HG02571 (cell line): ENCODE measurements at regions not wholly inside any gene's neighbourhood (a gene's known extent, or its start where the extent isn't known, plus 50 kb on each side); places are given as distances from the start of the nearest gene placed in this dataset.

Experiments
- ATAC-seq: cut with Tn5 transposase; IDR thresholded peaks from one replicate; pipeline ENCODE4 v1.9.1; 2021; ENCODE audit warnings: mild to moderate bottlenecking, moderate library complexity; ENCODE audit not compliant: unreplicated experiment

DNA sequence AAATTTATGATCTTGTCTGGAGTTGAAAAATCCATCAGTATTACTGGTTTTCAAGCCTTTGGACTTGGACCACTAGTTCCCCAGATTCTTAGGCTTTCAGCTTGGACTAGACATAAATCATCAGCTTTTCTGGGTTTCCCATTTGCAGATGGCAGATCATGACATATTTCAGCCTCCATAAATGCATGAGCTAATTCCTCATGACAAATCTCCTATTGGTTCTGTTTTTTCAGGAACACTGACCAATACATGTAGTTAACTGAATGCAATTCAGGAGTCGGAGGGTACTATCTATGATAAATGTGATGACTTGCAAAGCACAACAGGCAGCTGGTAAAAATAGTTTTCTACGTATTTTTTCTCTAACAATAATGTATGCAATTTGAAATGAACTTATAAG is 635.6 kb downstream of the TRAM1L1 start:
- ATAC-seq = no peak

DNA sequence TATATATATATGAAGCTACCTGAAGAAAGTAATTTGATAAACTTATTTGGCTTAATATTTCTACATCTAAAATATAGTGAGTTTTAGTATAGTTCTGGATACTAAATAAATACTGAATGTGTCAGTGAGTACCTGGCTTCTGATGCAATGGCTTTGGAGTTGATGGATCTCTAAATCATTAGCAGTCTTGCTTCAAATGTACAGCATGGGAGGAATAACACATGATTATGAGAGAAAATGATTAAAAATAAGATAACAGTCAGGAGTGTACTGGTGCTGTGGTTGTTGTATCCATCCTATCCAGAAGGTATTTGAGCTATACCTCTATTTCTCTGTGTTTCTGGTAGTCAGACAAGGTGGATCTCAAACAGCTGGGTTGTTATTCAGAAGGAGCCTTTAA is 641.3 kb downstream of the TRAM1L1 start:
- no peak for ATAC-seq

DNA sequence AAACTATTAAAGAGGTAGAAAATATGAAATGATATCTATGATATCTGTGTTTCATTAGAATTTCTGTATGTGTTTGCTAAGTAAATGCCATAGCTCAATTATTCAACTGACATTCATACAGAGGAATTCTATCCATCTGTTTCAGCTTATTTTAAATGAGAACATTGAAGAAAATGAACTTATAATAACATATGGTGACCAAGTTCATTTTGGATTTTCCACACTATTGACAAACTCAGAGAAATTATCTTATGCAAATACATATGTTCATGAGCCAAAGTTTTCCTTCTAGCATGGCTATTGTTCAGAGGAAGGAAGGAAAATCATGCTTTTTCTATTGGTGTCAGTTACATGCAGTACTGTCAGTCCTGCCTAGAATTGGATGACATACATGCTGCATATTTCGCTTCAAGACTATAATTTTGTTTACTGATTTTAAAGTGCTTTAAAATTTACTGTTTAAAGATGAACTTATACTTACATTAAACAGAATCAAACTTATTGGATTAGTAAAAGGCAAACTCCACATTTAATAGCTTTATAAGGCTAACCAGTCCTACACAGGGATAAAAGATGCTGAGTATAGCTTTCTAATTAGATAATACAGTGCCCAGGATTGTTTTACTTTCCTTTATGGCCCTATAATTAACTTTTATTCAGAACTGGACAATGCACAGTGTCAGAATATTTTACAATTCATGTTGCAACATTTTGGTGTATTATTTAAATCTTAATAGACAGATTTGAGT is 646.2 kb downstream of the TRAM1L1 start:
- no peak for ATAC-seq

DNA sequence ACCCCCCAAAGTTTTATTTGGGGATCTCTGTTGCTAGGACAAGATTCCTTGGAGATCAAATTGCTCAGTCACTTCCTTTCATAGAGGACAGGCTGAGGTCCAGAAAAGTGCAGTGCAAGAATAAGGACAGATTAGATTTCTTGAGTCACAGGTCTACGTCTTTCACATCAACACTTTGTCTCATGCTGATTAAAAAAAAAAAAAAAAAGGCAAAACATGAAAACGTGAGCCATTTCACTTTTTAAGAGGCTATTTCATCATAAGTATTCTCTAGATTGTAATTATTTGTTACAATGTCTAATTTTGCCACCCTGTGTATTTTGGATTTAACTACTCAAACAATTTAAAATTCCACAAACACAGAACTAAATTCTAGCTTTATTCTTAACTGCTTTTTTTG is 647.0 kb downstream of the TRAM1L1 start:
- no peak for ATAC-seq

DNA sequence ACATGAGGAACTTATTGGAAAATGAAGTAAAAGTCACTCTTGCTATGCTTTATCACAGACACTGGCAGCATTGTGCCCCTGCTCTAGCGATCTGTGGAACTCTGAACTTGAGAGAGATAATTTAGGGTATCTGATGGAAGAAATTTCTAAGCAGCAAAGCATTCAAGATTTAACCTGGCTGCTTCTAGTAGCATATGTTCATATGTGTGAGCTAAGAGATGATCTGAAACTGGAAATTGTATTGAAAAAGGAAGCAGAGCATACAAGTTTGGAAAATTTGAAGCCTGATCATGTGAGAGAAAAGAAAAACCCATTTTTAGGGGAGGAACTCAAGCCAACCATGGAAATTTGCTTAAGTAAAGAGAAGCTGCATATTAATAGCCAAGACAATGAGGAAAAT is 657.7 kb downstream of the TRAM1L1 start:
- no peak for ATAC-seq

DNA sequence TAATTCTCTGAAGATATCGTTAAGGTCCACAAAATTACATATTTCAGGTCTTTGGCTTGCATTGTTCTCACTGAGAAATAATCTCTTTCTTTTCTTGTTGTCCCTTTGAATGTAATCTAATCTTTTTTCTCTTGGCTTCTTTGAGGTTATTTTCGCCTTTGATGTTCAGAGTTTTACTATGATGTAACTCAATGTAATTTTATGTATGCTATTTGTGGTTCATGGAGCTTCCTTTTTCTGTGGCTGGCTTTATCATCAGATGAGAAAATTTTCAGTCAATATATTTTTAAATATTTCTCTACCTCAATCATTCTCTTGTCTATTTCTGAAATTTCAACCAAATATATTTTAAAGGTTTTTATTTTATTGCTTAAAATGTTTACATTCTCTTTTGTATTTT is 672.2 kb downstream of the TRAM1L1 start:
- ATAC-seq = no peak

DNA sequence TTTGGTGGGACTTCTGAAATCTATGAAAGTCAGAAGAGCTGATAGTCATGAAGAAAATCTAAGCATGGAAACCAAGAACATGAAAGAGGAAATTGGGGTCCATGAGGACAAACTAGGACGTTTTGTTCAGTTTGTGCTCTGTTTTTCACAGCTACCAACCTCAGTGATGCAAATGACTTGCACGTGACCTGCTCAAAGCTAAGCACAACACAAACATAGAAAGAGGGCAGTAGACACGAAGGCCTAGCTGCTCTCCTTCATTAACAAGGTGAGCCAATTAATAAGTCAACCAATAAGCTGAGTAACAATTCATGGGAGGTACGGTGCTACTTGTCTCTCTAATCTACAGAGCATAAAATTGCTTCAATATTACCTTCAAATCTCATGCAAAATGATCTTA is 684.1 kb downstream of the TRAM1L1 start:
- no peak for ATAC-seq

DNA sequence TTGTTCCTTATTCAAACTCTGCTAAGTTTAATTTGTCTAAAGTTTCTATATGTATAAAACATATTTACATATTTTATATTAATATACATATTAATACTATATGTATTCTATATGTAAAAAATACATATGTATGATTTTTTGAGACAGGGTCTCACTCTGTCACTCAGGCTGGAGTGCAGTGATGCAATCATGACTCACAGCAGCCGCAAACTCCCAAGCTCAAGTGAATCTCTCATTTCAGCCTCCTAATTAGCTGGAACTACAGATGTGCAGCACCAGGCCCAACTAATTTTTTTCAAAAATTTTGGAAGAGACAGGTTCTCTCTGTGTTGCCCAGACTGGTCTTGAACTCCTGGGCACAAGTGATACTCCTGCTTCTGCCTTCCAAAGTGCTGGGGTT is 684.9 kb downstream of the TRAM1L1 start:
- no peak for ATAC-seq

DNA sequence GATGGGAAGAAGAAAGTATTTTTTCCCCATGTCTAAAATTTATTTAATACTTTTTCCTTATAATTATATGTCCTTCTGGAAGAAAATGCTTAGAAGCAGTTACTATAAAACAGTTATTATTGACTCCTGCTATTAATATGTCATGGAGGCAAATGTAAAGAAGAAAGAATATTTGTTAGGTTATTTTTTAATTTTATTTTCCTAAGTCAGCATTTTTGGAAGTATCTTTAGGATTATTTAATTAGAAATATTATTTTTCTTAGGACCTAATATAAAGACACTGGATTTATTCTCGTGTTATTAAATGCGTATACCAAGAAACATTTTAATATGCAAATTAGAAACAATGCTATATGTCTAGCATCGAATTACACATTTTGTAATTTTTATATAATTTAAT is 687.7 kb downstream of the TRAM1L1 start:
- no peak for ATAC-seq

DNA sequence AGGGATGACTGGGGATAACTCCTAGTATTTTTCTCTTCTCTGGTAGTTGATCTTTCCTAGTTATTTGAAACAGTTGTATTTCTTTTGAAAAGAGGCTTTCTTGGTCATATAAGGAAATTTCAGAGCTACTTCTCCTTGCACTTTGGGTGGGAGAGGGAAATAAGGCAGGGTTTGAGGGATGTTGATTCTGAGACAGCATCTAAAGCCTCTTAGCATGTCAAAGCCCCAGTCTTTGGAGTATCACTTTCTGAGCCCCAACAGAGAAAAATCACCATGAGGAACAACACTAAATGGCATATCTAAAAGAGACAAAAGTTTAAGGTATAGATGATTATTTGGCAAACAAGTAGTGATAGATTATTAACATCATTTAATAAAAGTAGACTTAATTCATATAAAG is 688.1 kb downstream of the TRAM1L1 start:
- ATAC-seq = no peak

DNA sequence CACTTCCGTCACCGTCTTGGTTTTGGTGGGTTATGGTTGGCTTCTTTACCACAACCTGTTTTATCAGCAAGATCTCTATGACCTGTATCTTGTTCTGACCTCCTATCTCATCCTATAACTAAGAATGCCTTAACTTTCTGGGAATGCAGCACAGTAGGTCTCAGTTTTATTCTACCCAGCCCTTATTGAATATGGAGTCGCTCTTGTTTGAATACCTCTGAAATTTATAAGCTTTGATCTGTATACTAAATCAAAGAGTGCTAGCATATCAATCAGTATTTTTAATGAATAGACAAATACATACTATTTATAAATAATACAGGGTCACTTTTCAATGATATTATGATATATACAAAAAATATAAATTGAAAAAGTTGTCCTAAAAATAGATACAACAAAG is 690.0 kb downstream of the TRAM1L1 start:
- ATAC-seq = no peak

DNA sequence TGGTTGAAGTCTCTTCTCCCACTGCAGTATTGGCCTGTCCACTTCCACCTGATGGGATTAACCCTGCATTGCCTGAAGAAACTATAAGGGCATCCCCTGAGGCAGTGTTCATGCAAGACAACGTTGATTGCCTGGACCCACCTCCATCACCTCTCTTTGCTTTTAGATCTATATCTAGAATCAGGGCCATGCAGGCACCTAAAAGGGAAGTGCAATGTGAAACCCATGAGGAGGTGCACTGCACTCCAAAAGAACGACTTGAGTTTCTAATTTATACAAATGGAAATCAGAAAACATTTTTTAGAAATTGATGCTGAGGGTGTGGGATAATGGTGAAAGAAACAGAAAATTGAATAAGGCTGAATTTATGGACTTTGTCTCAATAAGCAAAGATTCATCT is 694.4 kb downstream of the TRAM1L1 start:
- no peak for ATAC-seq

DNA sequence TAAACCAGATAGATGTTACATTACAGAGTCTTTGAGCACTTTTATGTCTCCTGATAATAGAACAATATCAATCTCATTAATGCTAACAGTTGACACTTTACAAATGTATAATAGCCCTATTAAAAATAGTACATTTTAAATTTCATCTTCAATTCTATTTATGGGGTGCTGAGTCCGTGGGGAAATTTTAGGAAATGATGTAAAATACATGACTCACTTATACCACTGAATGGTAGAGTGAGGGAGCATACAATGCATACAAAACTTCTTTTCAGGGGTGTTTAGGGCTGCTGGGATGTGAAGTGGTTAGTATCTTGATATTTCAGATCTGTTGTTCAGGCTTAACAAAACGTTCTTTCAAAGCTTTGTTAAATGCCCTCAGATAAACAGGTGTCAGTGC is 696.2 kb downstream of the TRAM1L1 start:
- no peak for ATAC-seq

DNA sequence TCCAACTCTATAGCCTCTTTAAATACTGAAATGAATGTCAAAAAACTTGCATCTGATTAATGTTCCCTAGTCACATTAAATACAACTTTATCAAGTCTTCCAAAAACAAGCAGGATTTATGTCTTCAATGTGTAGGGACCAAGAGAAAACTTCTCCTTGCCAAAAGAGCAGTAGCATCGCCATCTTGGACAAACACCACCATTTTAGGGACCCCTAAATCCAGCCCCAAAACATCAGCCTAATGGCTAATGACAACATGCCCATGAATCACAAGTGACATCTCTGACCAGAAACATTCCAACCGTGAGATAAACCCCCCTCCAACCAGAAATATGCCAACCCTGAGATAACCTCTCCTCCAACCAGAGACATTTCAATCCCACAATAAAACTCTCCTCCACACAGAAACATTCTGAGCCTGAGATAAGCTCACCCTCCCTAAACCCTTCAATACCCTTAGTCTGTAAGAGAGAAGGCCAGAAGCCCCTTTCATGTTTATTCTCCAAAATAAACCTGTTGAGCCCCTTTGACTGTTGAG is 697.4 kb downstream of the TRAM1L1 start:
- ATAC-seq = no peak

DNA sequence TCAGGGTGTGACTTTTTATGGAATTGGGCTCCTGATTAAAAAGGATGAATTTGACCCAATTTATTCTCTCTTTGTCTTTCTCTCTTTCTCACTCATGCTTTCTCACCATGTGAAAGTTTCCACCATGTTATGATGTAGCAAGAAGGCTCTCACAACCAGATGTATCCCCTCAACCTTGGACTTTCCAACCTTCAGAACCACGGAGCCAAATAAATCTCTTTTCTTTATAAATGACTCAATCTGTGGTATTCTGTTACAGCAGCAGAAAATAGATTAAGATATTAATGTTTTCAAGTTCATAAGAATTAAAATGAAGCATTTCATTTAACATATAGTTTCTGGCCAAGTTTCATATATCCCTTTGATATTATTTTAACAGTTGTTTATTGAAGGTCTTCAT is 698.5 kb downstream of the TRAM1L1 start:
- ATAC-seq = no peak

DNA sequence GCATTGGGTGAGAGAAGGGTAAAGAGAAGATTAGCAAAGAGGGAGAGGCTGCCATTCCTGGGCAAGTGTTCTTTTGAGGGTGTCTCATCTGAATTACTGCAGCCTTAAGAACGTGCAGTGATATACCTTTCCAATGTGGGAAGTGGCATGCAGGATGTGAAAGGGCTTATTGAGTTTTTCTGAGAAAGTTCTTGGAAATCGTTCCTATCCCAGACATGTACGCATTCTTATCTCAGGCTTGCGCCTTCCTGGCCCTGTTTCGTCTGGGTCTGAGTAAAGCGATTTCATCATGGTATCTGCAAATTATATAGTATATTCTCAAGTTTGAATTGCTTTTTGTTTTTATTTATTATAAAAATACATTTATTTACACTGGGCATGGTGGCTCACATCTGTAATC is 699.8 kb downstream of the TRAM1L1 start:
- no peak for ATAC-seq

DNA sequence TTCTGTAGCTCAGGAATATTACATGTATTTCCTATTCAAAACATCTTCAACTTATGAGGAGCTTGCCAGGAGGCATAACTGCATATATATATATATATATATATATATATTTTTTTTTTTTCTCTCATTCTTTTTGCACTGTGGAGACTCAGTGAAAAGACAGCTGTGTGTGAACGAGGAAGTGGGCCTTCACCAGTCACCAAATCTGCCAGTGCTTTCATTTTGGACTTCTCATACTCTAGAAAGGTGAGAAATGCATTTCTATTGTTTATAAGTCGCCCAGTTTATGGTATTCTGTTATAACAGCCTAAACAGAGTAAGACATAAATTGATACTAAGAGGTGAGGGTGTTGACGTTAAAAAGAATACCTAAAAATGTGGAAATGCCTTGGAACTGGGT is 710.6 kb downstream of the TRAM1L1 start:
- no peak for ATAC-seq

DNA sequence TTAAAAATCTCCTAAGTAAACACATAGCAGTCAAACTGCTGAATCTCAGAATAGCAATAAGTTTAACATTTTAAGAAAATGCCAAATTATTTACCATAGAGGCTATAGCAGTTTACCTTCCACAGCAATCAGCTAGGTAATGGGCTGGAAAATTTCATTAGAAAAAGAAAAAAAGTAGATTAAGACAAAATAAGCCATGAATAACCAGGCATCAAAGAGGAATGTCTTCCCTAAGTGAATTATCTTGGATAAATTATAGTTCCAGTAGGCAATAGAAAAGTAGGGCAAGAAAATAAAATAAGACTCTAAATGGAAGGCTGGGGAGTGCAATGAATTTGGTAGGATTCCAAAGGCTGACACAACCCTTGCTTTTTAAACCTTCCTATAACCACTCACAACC is 722.8 kb downstream of the TRAM1L1 start:
- no peak for ATAC-seq

DNA sequence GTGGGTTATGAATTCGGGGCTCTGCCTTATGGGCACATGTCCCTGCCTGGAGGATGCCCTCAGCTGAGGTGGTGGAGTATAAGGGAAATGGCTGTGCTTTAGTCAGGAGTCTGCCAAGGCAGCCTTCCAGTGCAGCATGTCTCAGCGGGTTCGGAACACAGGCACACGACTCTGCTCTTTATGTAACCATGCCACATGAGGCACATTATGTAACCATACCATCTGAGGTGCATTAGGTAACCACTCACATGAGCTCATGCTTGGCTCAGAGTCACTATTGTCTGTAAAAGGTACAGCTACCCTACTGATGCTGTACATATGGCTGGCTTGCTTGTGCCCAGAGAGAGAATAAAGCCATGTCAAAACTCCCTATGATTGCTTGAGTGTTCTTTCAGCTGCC is 723.6 kb downstream of the TRAM1L1 start:
- ATAC-seq = no peak

DNA sequence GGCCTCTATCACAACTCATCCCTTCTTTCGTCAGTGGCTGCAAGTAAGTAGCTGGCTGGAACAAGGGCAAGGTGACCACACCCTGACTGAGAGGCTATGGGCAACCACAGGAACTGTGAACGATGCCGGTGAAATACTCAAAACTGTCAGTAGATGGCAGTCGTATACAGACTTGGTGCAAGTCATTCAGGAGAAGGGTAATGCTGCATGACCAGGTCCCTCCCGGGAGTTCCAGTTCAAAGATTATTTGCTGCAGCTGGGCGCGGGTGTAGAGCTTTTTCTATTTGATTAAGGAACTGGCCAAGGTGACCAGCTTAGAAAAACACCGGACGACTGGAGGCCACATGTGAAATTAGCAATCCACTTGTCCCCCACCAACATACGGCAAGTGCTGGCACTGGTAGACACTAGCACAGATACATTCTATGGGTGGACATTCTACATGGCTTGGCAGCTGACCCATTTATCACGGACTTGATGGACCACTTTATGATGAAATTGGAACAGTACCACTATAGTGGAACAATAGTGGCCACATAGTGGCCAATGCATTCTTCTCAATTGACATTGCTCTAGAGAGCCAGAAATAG is 726.6 kb downstream of the TRAM1L1 start:
- ATAC-seq = peak; percentile 96

DNA sequence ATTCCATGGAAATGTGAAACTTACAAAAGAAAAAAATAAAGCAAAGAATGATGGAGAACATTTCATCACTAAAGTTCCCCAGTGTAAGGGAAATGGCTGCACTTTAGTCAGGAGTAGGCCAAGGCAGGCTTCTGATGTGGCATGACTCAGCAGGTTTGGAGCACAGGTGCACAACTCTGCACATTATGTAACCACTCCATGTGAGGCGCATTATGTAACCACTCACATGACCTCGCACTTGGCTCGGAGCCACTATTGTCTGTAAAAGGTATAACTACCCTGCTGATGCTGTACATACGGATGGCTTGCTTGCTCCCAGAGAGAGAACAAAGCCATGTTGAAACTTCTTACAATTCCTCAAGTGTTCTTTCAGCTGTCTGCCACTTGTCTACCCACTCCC is 727.6 kb downstream of the TRAM1L1 start:
- ATAC-seq = no peak

DNA sequence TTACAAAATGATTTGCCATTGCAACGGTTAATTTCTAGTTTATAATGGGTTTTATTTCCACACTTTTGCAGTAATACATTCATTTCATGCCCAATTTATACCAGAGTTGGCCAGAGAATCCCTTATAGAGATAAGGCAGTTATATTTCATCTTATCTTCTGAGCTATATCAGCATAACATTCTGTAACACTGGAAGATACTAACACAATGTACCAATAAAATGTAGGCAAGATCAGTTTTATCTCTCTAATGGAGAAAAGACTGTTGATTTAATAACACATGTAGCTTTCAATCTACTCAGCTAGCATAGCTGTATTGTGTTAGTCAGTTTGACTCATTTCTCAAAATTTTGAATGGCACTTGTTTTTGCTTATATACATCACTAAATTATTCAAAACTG is 738.6 kb downstream of the TRAM1L1 start:
- ATAC-seq = no peak

DNA sequence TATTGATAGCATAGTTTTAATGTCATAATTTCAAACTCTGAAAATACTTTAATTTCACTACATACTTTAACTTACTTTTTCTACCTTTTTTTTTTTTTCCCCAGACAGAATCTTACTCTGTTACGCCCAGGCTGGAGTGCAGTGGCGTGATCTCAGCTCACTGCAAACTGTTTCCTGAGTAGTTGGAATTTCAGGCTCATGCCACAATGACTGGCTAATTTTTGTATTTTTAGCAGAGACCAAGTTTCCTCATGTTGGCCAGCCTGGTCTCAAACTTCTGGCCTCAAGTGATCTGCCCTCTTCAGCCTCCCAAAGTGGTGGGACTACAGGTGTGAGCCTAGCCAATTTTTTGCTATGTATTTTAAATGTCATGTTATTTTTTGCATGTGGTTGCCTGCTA is 741.6 kb downstream of the TRAM1L1 start:
- no peak for ATAC-seq
